GM04503 (cell line): ENCODE measurements at regions not wholly inside any gene's neighbourhood (a gene's known extent, or its start where the extent isn't known, plus 50 kb on each side); places are given as distances from the start of the nearest gene placed in this dataset.
"Not testable (repeated sequence)": the region's sequence is repeated elsewhere in the genome, so short reads cannot be mapped to it uniquely, and the experiment has no call there.

Experiments
- DNase-seq: peaks from one replicate; pipeline ENCODE4 v3.0.0-alpha.2; 2012; ENCODE audit warnings: low read depth

DNA sequence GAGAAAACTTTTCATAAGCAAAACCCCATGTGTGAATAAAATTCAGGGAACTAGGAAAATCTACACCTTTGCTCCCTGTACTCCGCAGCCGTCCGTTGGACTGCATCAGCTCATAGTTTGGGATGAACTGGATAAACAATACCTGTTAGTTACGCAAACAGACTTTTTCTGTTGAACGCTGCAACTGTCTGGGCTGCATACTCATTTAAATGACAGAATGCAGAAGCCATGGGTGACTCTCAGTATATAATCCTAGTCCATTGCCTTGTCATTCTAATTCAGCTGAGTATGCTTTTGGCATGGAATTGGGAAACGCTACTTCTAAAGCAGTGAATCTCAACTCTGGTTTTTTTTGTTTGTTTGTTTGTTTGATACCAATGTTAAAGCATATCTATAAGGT, 151.6 kb downstream of the SLITRK1 start:
- no peak for DNase-seq

- no peak for DNase-seq
These were observed 159.8 kb downstream of the SLITRK1 start for GRCh38 chr13:83722443-83722842.

- DNase-seq = no peak
These were observed 166.2 kb downstream of the SLITRK1 start for GRCh38 chr13:83716121-83716520.

- no peak for DNase-seq
These were observed 168.0 kb downstream of the SLITRK1 start for GRCh38 chr13:83714236-83714635.

GRCh38 chr13:83710133-83710515, 172.2 kb downstream of the SLITRK1 start:
- DNase-seq = no peak

DNA sequence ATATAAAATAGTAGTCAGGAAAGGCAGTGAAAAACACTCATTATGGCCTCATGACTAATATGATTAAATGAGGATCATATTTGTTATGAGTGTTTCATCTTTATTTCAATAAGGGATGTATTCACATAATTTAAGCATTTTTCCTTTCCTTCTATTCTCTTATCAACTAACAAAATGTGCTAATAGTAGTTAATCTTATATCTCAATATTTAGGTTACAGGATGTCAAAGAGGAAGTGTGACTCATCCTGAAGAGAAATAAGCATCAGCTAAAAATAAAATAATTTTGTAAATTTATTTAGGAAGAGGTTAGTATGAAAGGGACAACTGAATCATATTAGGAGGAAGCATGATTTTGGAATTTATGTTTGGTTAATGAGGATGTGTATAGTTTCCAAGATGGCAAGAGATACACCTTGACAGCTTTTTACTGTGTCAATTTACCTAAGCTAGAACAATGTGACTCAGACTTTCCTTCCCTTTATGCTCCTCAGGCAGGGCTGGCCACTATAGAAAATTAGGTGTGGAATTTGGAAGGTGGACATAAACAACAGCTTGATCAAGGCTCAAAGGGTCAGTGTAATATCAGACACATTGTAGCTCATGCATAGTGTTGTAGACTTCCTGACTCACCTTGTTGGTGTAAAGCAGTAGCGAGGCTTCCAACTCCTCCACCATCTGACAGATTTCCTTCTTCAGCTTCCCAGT, 172.7 kb downstream of the SLITRK1 start:
- no peak for DNase-seq

DNA sequence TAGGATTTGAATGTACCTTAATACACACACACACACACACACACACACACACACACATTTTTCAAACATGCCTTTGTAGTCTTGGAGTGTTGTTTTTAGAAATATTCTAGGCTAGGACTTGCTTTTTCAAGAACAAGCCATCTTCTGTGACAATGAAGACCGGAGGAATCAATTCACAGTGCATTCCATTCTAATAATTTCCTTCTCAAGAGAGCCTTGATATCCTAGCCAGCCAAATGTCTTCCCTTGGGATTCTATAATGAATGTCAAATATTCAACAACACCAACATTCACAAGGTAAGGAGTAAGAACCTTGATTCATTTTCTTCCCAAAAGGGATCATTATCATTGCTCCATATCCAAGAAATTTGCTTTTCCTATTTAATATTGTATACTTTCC, 180.3 kb downstream of the SLITRK1 start:
- no peak for DNase-seq

DNA sequence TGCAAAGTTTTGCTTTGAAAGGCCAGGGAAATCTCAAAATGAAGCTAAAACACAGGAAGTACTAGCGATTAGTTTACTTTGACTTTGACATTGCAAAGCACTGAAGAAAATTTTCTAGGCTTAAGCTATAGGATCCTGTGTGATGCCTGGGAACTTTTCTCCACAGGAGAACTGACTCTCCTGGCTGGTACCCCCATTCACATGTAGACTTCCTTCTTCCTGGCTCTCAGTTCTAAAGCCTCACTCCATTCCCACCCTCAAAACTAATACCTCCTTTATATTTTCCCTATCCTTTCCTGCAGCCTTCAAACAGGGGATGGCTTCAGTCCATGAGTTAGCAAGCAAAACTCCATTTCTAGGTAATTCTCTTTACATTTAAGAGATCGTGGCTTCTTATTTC, 189.5 kb downstream of the SLITRK1 start:
- no peak for DNase-seq

DNA sequence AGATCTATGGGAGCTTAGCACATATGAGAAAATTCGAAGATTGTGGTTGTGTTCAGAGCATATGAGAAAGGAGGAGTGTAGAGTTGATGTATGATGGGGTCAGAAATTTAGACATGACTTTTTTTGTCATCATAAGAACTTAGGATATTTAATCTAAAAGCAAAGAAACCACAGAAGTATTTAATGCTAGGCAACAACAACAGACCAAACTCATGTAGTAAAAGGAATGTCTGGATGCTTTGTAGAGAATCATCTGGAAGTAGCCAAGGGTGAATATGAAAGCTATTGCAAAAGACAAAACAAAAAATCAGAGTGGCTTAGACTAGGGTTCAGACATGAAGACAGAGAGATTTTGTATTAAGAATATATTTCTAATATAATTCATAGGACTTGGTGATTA, 190.3 kb downstream of the SLITRK1 start:
- no peak for DNase-seq

GRCh38 chr13:83681547-83681946, 200.7 kb downstream of the SLITRK1 start:
- no peak for DNase-seq

DNA sequence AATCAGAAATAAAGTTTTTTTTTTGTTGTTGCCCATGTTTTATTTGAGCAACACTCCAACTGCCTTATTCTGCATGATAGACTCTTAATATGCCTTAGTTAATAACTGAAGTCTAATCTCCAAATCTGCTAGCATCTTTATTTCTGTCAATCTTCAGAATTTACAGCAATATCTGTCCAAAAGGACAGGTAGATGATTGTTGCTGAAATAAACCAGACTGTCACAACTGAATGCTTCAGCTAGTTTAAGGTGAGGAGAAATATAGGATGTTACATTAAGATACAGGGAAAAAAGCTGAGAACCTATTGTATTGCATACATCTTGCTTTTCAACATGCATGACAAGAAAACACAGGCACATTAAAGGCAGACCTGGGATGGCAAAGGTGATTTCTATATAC, 204.3 kb downstream of the SLITRK1 start:
- no peak for DNase-seq

DNA sequence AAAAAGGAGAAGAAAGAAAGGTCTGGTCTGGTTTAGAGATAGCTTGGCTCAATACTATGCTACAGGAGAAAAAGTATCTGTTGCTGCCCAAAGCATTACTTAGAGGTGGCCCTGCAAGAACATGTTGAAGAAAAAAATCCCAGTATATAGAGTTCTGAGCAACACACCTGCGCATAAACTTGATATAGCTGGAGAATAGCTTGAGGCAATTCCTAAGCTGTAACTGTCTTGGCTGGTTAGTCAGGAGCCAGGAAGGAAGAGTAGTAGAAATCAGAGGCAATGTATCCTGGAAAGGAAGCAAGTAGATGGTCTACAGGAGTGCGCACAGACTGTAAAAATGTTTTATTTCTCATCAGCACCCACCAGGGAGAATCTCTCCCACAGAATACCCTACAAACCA, 209.7 kb downstream of the SLITRK1 start:
- no peak for DNase-seq

DNA sequence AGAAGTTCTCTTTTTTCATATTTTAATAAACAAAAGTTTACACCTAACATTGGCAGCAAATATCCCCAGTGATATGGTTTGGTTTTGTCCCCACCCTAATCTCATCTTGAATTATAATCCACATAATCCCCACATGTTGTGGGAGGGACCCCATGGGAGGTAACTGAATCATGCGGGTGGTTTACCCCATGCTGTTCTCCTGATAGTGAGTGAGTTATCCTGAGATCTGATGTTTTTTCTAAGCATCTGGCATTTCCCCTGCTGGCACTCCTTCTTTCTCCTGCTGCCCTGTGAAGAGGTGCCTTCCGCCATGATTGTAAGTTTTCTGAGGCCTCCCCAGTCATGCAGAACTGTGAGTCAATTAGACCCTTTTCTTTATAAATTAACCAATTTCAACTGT, 214.7 kb downstream of the SLITRK1 start:
- DNase-seq = no peak

GRCh38 chr13:83666141-83666540, 216.1 kb downstream of the SLITRK1 start:
- no peak for DNase-seq

GRCh38 chr13:83657281-83657680, 225.0 kb downstream of the SLITRK1 start:
- no peak for DNase-seq

DNA sequence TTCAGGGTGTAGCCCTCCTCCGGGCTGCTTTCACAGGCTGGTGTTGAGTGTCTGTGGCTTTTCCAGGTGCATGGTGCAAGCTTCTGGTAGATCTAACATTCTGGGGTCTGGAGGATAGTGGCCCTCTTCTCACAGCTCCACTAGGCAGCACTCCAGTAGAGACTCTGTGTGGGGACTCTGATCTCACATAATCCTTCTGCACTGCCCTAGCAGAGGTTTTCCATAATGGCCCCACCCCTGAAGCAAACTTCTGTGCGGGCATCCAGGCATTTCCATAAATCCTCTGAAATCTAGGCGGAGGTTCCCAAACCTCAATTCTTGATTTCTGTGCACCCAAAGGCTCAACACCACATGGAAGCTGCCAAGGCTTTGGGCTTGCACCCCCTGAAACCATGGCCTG, 239.7 kb downstream of the SLITRK1 start:
- DNase-seq = not testable (repeated sequence)

- no peak for DNase-seq
These were observed 247.7 kb downstream of the SLITRK1 start for GRCh38 chr13:83634601-83635000.

GRCh38 chr13:83633746-83634145, 248.5 kb downstream of the SLITRK1 start:
- no peak for DNase-seq

GRCh38 chr13:83622422-83622784, 259.9 kb downstream of the SLITRK1 start:
- DNase-seq = no peak

GRCh38 chr13:83621765-83622421, 260.4 kb downstream of the SLITRK1 start:
- DNase-seq = no peak

- DNase-seq = no peak
These were observed 261.6 kb downstream of the SLITRK1 start for GRCh38 chr13:83620530-83621220.

DNA sequence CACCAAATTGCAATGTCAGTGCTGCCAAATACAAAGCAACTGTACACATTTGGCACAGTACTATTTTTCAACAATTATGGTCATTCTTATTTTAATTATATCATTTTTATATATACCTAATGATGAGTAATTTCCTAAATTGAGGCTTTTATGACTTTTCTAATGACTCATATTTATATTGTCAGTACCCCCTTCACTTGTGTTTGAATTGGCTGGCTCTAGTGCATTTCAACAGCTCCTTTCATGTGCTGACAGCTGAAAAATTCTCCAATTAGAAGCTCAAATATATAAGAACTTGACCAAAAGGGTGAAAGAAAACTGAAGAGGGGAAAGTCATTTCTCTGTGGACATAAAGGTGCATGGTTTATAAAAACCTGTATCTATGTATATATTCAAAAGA, 263.3 kb downstream of the SLITRK1 start:
- no peak for DNase-seq

DNA sequence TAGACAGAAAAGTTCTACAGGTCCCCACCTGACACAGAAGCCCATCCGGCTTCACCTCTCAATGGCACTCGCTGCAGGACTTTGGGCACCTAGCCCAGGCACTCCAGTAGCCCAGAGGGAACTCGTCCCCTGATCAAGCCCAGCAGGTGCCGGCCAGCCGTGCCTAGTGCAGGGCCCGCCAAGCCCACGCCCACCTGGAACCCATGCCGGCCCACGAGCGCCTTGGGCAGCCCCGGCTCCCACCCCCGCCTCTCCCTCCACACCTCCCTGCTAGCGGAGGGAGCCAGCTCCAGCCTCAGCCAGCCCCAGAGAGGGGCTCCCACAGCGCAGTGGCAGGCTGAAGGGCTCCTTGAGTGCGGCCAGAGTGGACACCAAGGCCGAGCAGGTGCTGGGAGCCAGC, 268.8 kb downstream of the SLITRK1 start:
- no peak for DNase-seq

DNA sequence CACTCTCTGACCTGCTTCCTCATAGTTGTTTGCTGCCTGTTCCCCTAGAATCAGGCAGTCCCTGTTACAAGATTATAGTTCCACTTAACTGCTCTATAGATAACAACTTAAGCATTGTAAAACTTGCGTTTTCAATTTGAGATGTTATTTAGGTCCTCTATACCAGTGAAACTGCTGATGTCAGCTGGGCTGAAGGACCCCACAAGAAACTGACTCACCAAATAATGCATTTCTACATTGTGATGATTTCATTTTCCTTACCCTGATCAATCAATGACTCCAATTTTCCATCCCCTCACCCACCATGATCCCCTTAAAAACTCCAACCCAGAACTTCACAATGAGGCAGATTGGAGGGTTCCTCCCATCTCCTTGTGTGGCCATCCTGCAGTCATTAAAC, 280.7 kb downstream of the SLITRK1 start:
- DNase-seq = no peak
